Lower lobe of right lung (tissue), 2 donors: ENCODE measurements at regions not wholly inside any gene's neighbourhood (a gene's known extent, or its start where the extent isn't known, plus 50 kb on each side); places are given as distances from the start of the nearest gene placed in this dataset.

Experiments used
- ATAC-seq, 2 donors: fragments of 200-7000 bp; cut with Tn5 transposase; one replicate each; pipeline ENCODE4 v1.9.1; 2020 to 2022; ENCODE audit warnings: mild to moderate bottlenecking in 2 of 2, moderate library complexity in 2 of 2
- DNase-seq: peaks from one replicate; pipeline ENCODE4 v3.0.0-alpha.2; 2020
- H3K27ac ChIP-seq: fragments of 200-600 bp; one replicate; pipeline ENCODE4 v1.8.0; 2022
- H3K27me3 ChIP-seq: fragments of 200-600 bp; one replicate; pipeline ENCODE4 v1.8.0; 2022; ENCODE audit warnings: low read depth
- H3K36me3 ChIP-seq: fragments of 200-600 bp; one replicate; pipeline ENCODE4 v1.8.0; 2022; ENCODE audit warnings: mild to moderate bottlenecking
- H3K4me1 ChIP-seq: fragments of 200-600 bp; one replicate; pipeline ENCODE4 v1.8.0; 2022
- H3K4me3 ChIP-seq: fragments of 200-600 bp; one replicate; pipeline ENCODE4 v1.8.0; 2022; ENCODE audit warnings: mild to moderate bottlenecking
- H3K9me3 ChIP-seq: fragments of 200-600 bp; one replicate; pipeline ENCODE4 v1.8.0; 2022
- CTCF ChIP-seq: fragments of 200-600 bp; IDR thresholded peaks from one replicate; pipeline ENCODE4 v1.8.0; 2022; ENCODE audit warnings: antibody characterized with exemption, mild to moderate bottlenecking
- intact Hi-C: fragments of 100-400 bp; cut with DNase I; formaldehyde crosslinking; loops from one replicate; pipeline ENCODE4 v1.11.0; 2022
- donor health status: DM: no; HTN: yes; CAD: no; lungs with severe emphysema.

- TF ChIP-seq CTCF, result no peak
- Histone ChIP-seq H3K9me3 (no peaks in the 10 kb centered on the region), H3K27me3 (no peaks in the 10 kb centered on the region), H3K4me1 (no peaks in the 10 kb centered on the region), H3K36me3 (no peaks in the 10 kb centered on the region), H3K27ac (no peak overlapping the region), H3K4me3 (no peak overlapping the region)
- ATAC-seq (no peak), DNase-seq (no peak)
- intact Hi-C loops, result no loop called here
Observed at GRCh38 chr2:67489396-67489795, 92.3 kb downstream of the ETAA1 start.

- Histone ChIP-seq H3K27ac (no peak overlapping the region), H3K27me3 (no peaks in the 10 kb centered on the region), H3K4me1 (no peaks in the 10 kb centered on the region), H3K9me3 (no peaks in the 10 kb centered on the region), H3K36me3 (no peaks in the 10 kb centered on the region), H3K4me3 (no peak overlapping the region)
- TF ChIP-seq CTCF, result no peak
- DNase-seq, result no peak
- intact Hi-C loops, result no loop called here
- no peak for ATAC-seq
Observed at GRCh38 chr2:67498931-67499330, 101.8 kb downstream of the ETAA1 start.

GRCh38 chr2:67499989-67500388 lies 102.9 kb downstream of the ETAA1 start:
- Histone ChIP-seq H3K4me1 (no peaks in the 10 kb centered on the region), H3K9me3 (no peaks in the 10 kb centered on the region), H3K27ac (no peak overlapping the region), H3K27me3 (no peaks in the 10 kb centered on the region), H3K36me3 (no peaks in the 10 kb centered on the region), H3K4me3 (no peak overlapping the region)
- no peak for ATAC-seq
- DNase-seq, result no peak
- no peak for TF ChIP-seq CTCF
- intact Hi-C loops, result no loop called here

GRCh38 chr2:67500541-67500940 lies 103.4 kb downstream of the ETAA1 start:
- H3K4me3 ChIP-seq, result no peak overlapping the region
- DNase-seq (no peak), ATAC-seq (no peak)
- H3K9me3 ChIP-seq, result no peaks in the 10 kb centered on the region
- no peaks in the 10 kb centered on the region for H3K27me3 ChIP-seq
- no peak overlapping the region for H3K27ac ChIP-seq
- no peaks in the 10 kb centered on the region for H3K36me3 ChIP-seq
- intact Hi-C loops, result no loop called here
- no peak for TF ChIP-seq CTCF
- no peaks in the 10 kb centered on the region for H3K4me1 ChIP-seq

GRCh38 chr2:67502346-67503065 lies 105.4 kb downstream of the ETAA1 start:
- intact Hi-C loops, result no loop called here
- no peak for ATAC-seq
- no peaks in the 10 kb centered on the region for H3K4me1 ChIP-seq

More at GRCh38 chr2:67502346-67503065, 105.4 kb downstream of the ETAA1 start:
- Histone ChIP-seq H3K27ac (no peak overlapping the region), H3K27me3 (no peaks in the 10 kb centered on the region), H3K4me3 (no peak overlapping the region), H3K36me3 (no peaks in the 10 kb centered on the region), H3K9me3 (no peaks in the 10 kb centered on the region)
- DNase-seq, result no peak
- TF ChIP-seq CTCF, result no peak
